ENCODE measurements at regions not wholly inside any gene's neighbourhood (a gene's known extent, or its start where the extent isn't known, plus 50 kb on each side); places are given as distances from the start of the nearest gene placed in this dataset.

GRCh38 chr5:12655675-12656074 lies 751.4 kb upstream of the CTNND2 start:
- Histone ChIP-seq H3K4me3 (no peak overlapping the region), H3K27ac (no peak overlapping the region), H3K27me3 (no peaks in the 10 kb centered on the region), H3K4me1 (no peaks in the 10 kb centered on the region), H3K36me3 (no peaks in the 10 kb centered on the region), H3K9me3 (peaks cover 9% of the 10 kb centered on the region)
- DNase-seq (ENCODE audit: low spot score in 2 of 2): no peak
- TF ChIP-seq EP300 (IDR thresholded peaks at IDR 0.05): no peak
- no peak for TF ChIP-seq POLR2AphosphoS5 (IDR thresholded peaks at IDR 0.05)
- no peak for TF ChIP-seq POLR2A (IDR thresholded peaks at IDR 0.05)
- TF ChIP-seq CTCF (IDR thresholded peaks at IDR 0.05): no peak
- 68% methylated on average over 3 of the region's 3 CpGs for WGBS

- no peak for TF ChIP-seq EP300 (IDR thresholded peaks at IDR 0.05)
- TF ChIP-seq POLR2A (IDR thresholded peaks at IDR 0.05): no peak
- TF ChIP-seq POLR2AphosphoS5 (IDR thresholded peaks at IDR 0.05): no peak
- no peak for TF ChIP-seq CTCF (IDR thresholded peaks at IDR 0.05)
- Histone ChIP-seq H3K27me3 (no peaks in the 10 kb centered on the region), H3K36me3 (no peaks in the 10 kb centered on the region), H3K4me3 (no peak overlapping the region), H3K9me3 (no peaks in the 10 kb centered on the region), H3K27ac (no peak overlapping the region), H3K4me1 (no peaks in the 10 kb centered on the region)
- DNase-seq (ENCODE audit: low spot score in 2 of 2): no peak
- WGBS: 76% methylated on average over 4 of the region's 4 CpGs
Measured at GRCh38 chr5:12652201-12652600, 748.0 kb upstream of the CTNND2 start.

GRCh38 chr5:12648558-12648957 lies 744.3 kb upstream of the CTNND2 start:
- Histone ChIP-seq H3K9me3 (no peaks in the 10 kb centered on the region), H3K4me1 (no peaks in the 10 kb centered on the region), H3K27ac (no peak overlapping the region), H3K27me3 (no peaks in the 10 kb centered on the region), H3K4me3 (no peak overlapping the region), H3K36me3 (no peaks in the 10 kb centered on the region)
- DNase-seq (ENCODE audit: low spot score in 2 of 2): no peak
- WGBS: 67% methylated on average over 1 of the region's 1 CpG
- TF ChIP-seq CTCF (IDR thresholded peaks at IDR 0.05) (no peak), POLR2A (IDR thresholded peaks at IDR 0.05) (no peak), EP300 (IDR thresholded peaks at IDR 0.05) (no peak), POLR2AphosphoS5 (IDR thresholded peaks at IDR 0.05) (no peak)

GRCh38 chr5:12647613-12648012 lies 743.4 kb upstream of the CTNND2 start:
- no peak for TF ChIP-seq POLR2AphosphoS5 (IDR thresholded peaks at IDR 0.05)
- no peak for TF ChIP-seq POLR2A (IDR thresholded peaks at IDR 0.05)
- TF ChIP-seq EP300 (IDR thresholded peaks at IDR 0.05): no peak
- TF ChIP-seq CTCF (IDR thresholded peaks at IDR 0.05): no peak
- Histone ChIP-seq H3K27ac (no peak overlapping the region), H3K9me3 (no peaks in the 10 kb centered on the region), H3K4me1 (no peaks in the 10 kb centered on the region), H3K4me3 (no peak overlapping the region), H3K36me3 (no peaks in the 10 kb centered on the region), H3K27me3 (no peaks in the 10 kb centered on the region)
- DNase-seq (ENCODE audit: low spot score in 2 of 2): no peak
- WGBS: 61% methylated on average over 4 of the region's 4 CpGs

GRCh38 chr5:12645582-12645981 lies 741.3 kb upstream of the CTNND2 start:
- H3K9me3 ChIP-seq: no peaks in the 10 kb centered on the region
- no peaks in the 10 kb centered on the region for H3K36me3 ChIP-seq
- no peaks in the 10 kb centered on the region for H3K4me1 ChIP-seq
- H3K27ac ChIP-seq: no peak overlapping the region
- no peak for DNase-seq (ENCODE audit: low spot score in 2 of 2)
- no peak for TF ChIP-seq EP300 (IDR thresholded peaks at IDR 0.05)
- TF ChIP-seq CTCF (IDR thresholded peaks at IDR 0.05): no peak
- TF ChIP-seq POLR2AphosphoS5 (IDR thresholded peaks at IDR 0.05): no peak
- no peak for TF ChIP-seq POLR2A (IDR thresholded peaks at IDR 0.05)
- no peak overlapping the region for H3K4me3 ChIP-seq
- H3K27me3 ChIP-seq: no peaks in the 10 kb centered on the region
